ENCODE measurements at regions not wholly inside any gene's neighbourhood (a gene's known extent, or its start where the extent isn't known, plus 50 kb on each side); places are given as distances from the start of the nearest gene placed in this dataset.

DNA sequence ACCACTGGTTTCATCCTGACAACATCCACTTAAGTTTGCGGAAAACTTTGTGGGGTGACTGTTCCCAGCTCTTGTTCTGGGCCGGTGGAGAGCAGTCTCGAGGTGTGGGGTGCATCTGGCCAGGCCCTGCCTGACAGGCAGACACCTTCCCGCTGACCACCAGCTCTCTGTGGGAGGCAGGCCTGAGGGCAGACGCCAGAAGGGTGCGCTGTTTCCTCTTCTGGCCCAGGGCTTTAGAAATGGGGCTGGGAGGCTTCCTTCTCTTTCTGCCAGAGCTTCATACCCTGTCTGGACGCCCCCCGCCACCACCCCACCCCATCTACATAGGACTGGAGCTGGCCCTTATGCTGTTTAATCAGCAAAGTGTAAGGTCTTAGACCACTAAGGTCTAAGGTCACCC is 263.8 kb downstream of the LOXHD1 start:
- no peak for TF ChIP-seq CTCF (IDR thresholded peaks at IDR 0.05)
- TF ChIP-seq EP300 (IDR thresholded peaks at IDR 0.05), result no peak
- TF ChIP-seq POLR2A (IDR thresholded peaks at IDR 0.05), result no peak

Data from tibial nerve (tissue), 4 donors.